ENCODE measurements at regions not wholly inside any gene's neighbourhood (a gene's known extent, or its start where the extent isn't known, plus 50 kb on each side); places are given as distances from the start of the nearest gene placed in this dataset.

DNA sequence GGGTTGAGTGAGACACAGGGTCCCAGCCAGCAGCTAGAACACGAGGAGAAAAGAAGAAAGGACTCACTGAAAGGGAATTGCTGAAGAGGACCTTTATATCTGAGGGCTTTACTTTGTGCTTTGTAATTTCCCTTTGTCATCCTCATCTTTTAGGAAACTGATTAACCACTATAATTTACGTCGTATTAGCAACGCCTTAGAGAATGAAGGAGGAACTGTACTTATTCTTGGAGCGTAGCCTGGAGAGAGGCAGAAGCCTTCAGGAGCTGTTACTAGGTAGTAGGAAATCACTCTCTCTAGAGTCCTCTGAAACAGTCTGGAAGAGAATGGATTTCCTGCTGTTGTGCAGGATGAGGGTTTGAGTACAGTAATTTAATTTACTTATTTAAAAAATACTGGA lies 101.0 kb upstream of the STEAP1B start:
- Histone ChIP-seq H3K36me3 (ENCODE audit: control insufficient read depth in 1 of 2, insufficient read depth in 2 of 2, low read length in 2 of 2) (no peaks in the 10 kb centered on the region), H3K4me1 (ENCODE audit: control insufficient read depth in 1 of 2, insufficient read depth in 2 of 2, low read length in 2 of 2) (no peaks in the 10 kb centered on the region), H4K12ac (ENCODE audit: low read depth, low read length) (no peak overlapping the region), H4K8ac (ENCODE audit: low read depth, low read length) (no peak overlapping the region), H3K27ac (ENCODE audit: low read depth, low read length) (no peak overlapping the region), H3K14ac (ENCODE audit: low read length) (no peak overlapping the region), H3K79me2 (ENCODE audit: control insufficient read depth, insufficient read depth, low read length, poor library complexity) (no peaks in the 10 kb centered on the region), H2BK120ac (ENCODE audit: insufficient read depth, low read length, poor library complexity) (no peak overlapping the region), H3K79me1 (ENCODE audit: low read length) (no peaks in the 10 kb centered on the region), H3K23ac (ENCODE audit: low read length) (no peak overlapping the region), H2BK12ac (ENCODE audit: low read length) (no peak overlapping the region), H2AK5ac (ENCODE audit: low read length) (no peak overlapping the region), H3K9me3 (ENCODE audit: insufficient read depth, low read depth, low read length) (no peaks in the 10 kb centered on the region), H3K4ac (ENCODE audit: low read depth, low read length) (no peak overlapping the region), H3K9ac (ENCODE audit: low read length) (no peak overlapping the region), H3K4me2 (ENCODE audit: low read length) (no peak overlapping the region), H2BK5ac (ENCODE audit: low read depth, low read length, poor library complexity) (no peak overlapping the region), H4K91ac (ENCODE audit: low read depth, low read length) (no peak overlapping the region), H3K4me3 (ENCODE audit: low read depth, low read length) (no peak overlapping the region), H3K27me3 (ENCODE audit: insufficient read depth, low read length) (no peaks in the 10 kb centered on the region), H2AFZ (ENCODE audit: insufficient read depth, low read length, poor library complexity) (no peak overlapping the region), H3K18ac (ENCODE audit: low read length) (no peak overlapping the region)
- no CpG with 5 or more reads among the region's 5 CpGs for WGBS (ENCODE audit: extremely low coverage, insufficient coverage, insufficient read length)
- DNase-seq, result no peak

DNA sequence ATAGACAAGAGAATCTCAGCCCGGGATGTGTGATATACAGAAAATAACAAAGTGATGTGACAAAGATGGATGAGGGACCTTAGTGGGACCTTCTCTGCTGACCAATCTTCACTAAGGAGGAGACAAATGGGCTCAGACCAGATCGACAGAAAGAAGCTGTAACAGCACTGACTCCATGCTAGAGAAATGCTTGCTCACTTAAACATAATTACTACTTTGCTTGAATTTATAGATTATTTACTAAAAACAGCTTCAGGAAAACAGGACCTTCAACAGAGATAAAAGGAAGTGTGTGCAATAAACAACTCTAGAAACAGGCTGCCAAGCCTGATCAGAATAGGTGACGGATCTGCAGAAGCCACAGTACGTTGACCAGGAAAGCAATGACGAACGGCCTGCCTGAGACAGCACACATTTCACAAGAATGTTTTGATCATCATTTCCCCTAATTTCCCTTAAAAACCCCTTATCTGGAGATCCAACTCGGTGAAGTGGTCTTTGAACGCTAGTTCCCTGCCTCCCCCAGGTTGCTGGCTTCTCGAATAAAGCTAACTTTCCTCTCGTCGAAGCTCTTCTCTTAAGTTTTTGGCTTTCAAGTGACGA lies 98.4 kb upstream of the STEAP1B start:
- Histone ChIP-seq H3K27ac (ENCODE audit: low read depth, low read length) (no peak overlapping the region), H4K12ac (ENCODE audit: low read depth, low read length) (no peak overlapping the region), H3K4me1 (ENCODE audit: control insufficient read depth in 1 of 2, insufficient read depth in 2 of 2, low read length in 2 of 2) (no peaks in the 10 kb centered on the region), H2AFZ (ENCODE audit: insufficient read depth, low read length, poor library complexity) (no peak overlapping the region), H3K4me3 (ENCODE audit: low read depth, low read length) (no peak overlapping the region), H3K23ac (ENCODE audit: low read length) (no peak overlapping the region), H4K8ac (ENCODE audit: low read depth, low read length) (no peak overlapping the region), H3K4ac (ENCODE audit: low read depth, low read length) (no peak overlapping the region), H2AK5ac (ENCODE audit: low read length) (no peak overlapping the region), H3K36me3 (ENCODE audit: control insufficient read depth in 1 of 2, insufficient read depth in 2 of 2, low read length in 2 of 2) (no peaks in the 10 kb centered on the region), H3K27me3 (ENCODE audit: insufficient read depth, low read length) (no peaks in the 10 kb centered on the region), H2BK5ac (ENCODE audit: low read depth, low read length, poor library complexity) (no peak overlapping the region), H3K9ac (ENCODE audit: low read length) (no peak overlapping the region), H3K79me2 (ENCODE audit: control insufficient read depth, insufficient read depth, low read length, poor library complexity) (no peaks in the 10 kb centered on the region), H3K9me3 (ENCODE audit: insufficient read depth, low read depth, low read length) (no peaks in the 10 kb centered on the region), H2BK12ac (ENCODE audit: low read length) (no peak overlapping the region), H4K91ac (ENCODE audit: low read depth, low read length) (no peak overlapping the region), H3K79me1 (ENCODE audit: low read length) (no peaks in the 10 kb centered on the region), H3K14ac (ENCODE audit: low read length) (no peak overlapping the region), H3K4me2 (ENCODE audit: low read length) (no peak overlapping the region), H2BK120ac (ENCODE audit: insufficient read depth, low read length, poor library complexity) (no peak overlapping the region), H3K18ac (ENCODE audit: low read length) (no peak overlapping the region)
- no peak for DNase-seq
- no CpG with 5 or more reads among the region's 12 CpGs for WGBS (ENCODE audit: extremely low coverage, insufficient coverage, insufficient read length)

DNA sequence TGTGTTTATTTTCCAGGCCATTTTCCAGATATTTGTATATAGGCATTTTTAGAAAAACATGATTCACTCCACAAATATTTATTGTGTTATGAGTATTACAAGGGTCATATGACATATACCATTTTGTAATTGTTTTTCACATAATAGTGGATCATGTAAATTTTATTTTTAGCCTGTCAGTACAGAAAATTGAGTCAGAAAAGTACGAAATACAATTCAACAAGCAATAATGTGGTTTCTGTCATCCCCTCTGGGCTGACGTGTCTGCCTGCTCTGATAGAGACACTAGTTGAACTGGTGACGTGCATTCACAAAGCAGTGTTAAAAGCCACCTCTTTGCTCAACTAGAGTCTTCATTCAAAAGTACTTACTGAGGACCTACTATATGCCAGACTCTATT lies 97.9 kb upstream of the STEAP1B start:
- Histone ChIP-seq H2AFZ (ENCODE audit: insufficient read depth, low read length, poor library complexity) (no peak overlapping the region), H3K4me1 (ENCODE audit: control insufficient read depth in 1 of 2, insufficient read depth in 2 of 2, low read length in 2 of 2) (no peaks in the 10 kb centered on the region), H2AK5ac (ENCODE audit: low read length) (no peak overlapping the region), H3K4me3 (ENCODE audit: low read depth, low read length) (no peak overlapping the region), H3K27ac (ENCODE audit: low read depth, low read length) (no peak overlapping the region), H3K9me3 (ENCODE audit: insufficient read depth, low read depth, low read length) (no peaks in the 10 kb centered on the region), H3K9ac (ENCODE audit: low read length) (no peak overlapping the region), H3K27me3 (ENCODE audit: insufficient read depth, low read length) (no peaks in the 10 kb centered on the region), H3K23ac (ENCODE audit: low read length) (no peak overlapping the region), H3K4ac (ENCODE audit: low read depth, low read length) (no peak overlapping the region), H3K4me2 (ENCODE audit: low read length) (no peak overlapping the region), H3K79me2 (ENCODE audit: control insufficient read depth, insufficient read depth, low read length, poor library complexity) (no peaks in the 10 kb centered on the region), H2BK5ac (ENCODE audit: low read depth, low read length, poor library complexity) (no peak overlapping the region), H3K14ac (ENCODE audit: low read length) (no peak overlapping the region), H3K36me3 (ENCODE audit: control insufficient read depth in 1 of 2, insufficient read depth in 2 of 2, low read length in 2 of 2) (no peaks in the 10 kb centered on the region), H2BK120ac (ENCODE audit: insufficient read depth, low read length, poor library complexity) (no peak overlapping the region), H3K18ac (ENCODE audit: low read length) (no peak overlapping the region), H3K79me1 (ENCODE audit: low read length) (no peaks in the 10 kb centered on the region), H4K91ac (ENCODE audit: low read depth, low read length) (no peak overlapping the region), H4K8ac (ENCODE audit: low read depth, low read length) (no peak overlapping the region), H2BK12ac (ENCODE audit: low read length) (no peak overlapping the region), H4K12ac (ENCODE audit: low read depth, low read length) (no peak overlapping the region)
- peak; percentile 29 to 47 for DNase-seq
- no CpG with 5 or more reads among the region's 3 CpGs for WGBS (ENCODE audit: extremely low coverage, insufficient coverage, insufficient read length)

DNA sequence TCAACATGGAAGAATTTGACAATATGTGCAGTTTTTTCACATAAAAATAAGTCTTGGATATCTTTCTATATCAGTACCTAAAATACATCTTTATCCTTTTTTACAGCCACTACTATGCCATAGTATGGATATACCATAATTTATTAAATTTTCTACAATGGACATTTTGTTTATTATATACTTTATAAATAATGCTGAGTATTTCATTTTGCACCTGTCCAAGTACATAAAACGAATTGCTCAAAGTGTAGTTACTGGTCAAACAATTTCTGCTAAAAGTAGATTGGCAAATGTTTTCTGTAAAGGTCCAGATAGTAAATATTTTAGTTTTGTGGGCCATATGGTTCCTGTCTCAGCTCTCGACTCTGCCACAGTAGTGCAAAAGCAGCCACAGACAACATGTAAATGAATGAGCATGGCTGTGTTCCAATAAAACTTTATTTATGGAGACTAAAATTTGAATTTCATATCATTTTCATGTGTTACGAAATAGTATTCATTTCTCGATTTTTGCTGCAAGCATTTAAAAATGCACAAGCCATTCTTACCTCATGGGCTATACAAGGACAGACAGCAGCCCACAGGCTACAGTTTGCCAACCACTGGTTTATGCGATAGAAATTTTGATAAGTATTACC lies 96.9 kb upstream of the STEAP1B start:
- Histone ChIP-seq H4K12ac (ENCODE audit: low read depth, low read length) (no peak overlapping the region), H3K4ac (ENCODE audit: low read depth, low read length) (no peak overlapping the region), H3K23ac (ENCODE audit: low read length) (no peak overlapping the region), H4K8ac (ENCODE audit: low read depth, low read length) (no peak overlapping the region), H3K9ac (ENCODE audit: low read length) (no peak overlapping the region), H2AK5ac (ENCODE audit: low read length) (no peak overlapping the region), H3K4me1 (ENCODE audit: control insufficient read depth in 1 of 2, insufficient read depth in 2 of 2, low read length in 2 of 2) (no peaks in the 10 kb centered on the region), H3K9me3 (ENCODE audit: insufficient read depth, low read depth, low read length) (no peaks in the 10 kb centered on the region), H3K4me3 (ENCODE audit: low read depth, low read length) (no peak overlapping the region), H3K36me3 (ENCODE audit: control insufficient read depth in 1 of 2, insufficient read depth in 2 of 2, low read length in 2 of 2) (no peaks in the 10 kb centered on the region), H3K79me1 (ENCODE audit: low read length) (no peaks in the 10 kb centered on the region), H2AFZ (ENCODE audit: insufficient read depth, low read length, poor library complexity) (no peak overlapping the region), H4K91ac (ENCODE audit: low read depth, low read length) (no peak overlapping the region), H3K27ac (ENCODE audit: low read depth, low read length) (no peak overlapping the region), H3K18ac (ENCODE audit: low read length) (no peak overlapping the region), H2BK12ac (ENCODE audit: low read length) (no peak overlapping the region), H3K4me2 (ENCODE audit: low read length) (no peak overlapping the region), H2BK120ac (ENCODE audit: insufficient read depth, low read length, poor library complexity) (no peak overlapping the region), H3K14ac (ENCODE audit: low read length) (no peak overlapping the region), H3K27me3 (ENCODE audit: insufficient read depth, low read length) (no peaks in the 10 kb centered on the region), H3K79me2 (ENCODE audit: control insufficient read depth, insufficient read depth, low read length, poor library complexity) (no peaks in the 10 kb centered on the region), H2BK5ac (ENCODE audit: low read depth, low read length, poor library complexity) (no peak overlapping the region)
- DNase-seq, result no peak
- WGBS (ENCODE audit: extremely low coverage, insufficient coverage, insufficient read length), result no CpG with 5 or more reads among the region's 5 CpGs

Data from trophoblast cell (in vitro differentiated cells and primary cell).